H9 (cell line): ENCODE measurements at regions not wholly inside any gene's neighbourhood (a gene's known extent, or its start where the extent isn't known, plus 50 kb on each side); places are given as distances from the start of the nearest gene placed in this dataset.

Experiments
- DNase-seq: peaks from one replicate; pipeline ENCODE4 v3.0.0-alpha.2; 2017
- H2AFZ ChIP-seq: one replicate; pipeline ENCODE4 v1.6.1; 2013; ENCODE audit warnings: mild to moderate bottlenecking, low read length, control low read depth, moderate library complexity
- H2AK5ac ChIP-seq: 2 replicates; pipeline ENCODE4 v1.6.1; 2013; ENCODE audit warnings: low read length, control low read depth, mixed read lengths; ENCODE audit not compliant: insufficient read length
- H2BK120ac ChIP-seq: one replicate; pipeline ENCODE4 v1.6.1; 2013; ENCODE audit warnings: low read depth, mild to moderate bottlenecking, low read length, control low read depth, inconsistent platforms; ENCODE audit not compliant: poor library complexity, severe bottlenecking
- H2BK12ac ChIP-seq: 2 replicates; pipeline ENCODE4 v1.6.1; 2013; ENCODE audit warnings: low read length, control low read depth, mixed read lengths, low read depth; ENCODE audit not compliant: insufficient read length
- H2BK15ac ChIP-seq: 2 replicates; pipeline ENCODE4 v1.6.1; 2013; ENCODE audit warnings: low read depth, low read length, control low read depth
- H2BK20ac ChIP-seq: one replicate; pipeline ENCODE4 v1.6.1; 2013; ENCODE audit warnings: low read depth, mild to moderate bottlenecking, low read length, control low read depth, inconsistent platforms; ENCODE audit not compliant: poor library complexity, severe bottlenecking
- H2BK5ac ChIP-seq: 2 replicates; pipeline ENCODE4 v1.6.1; 2013; ENCODE audit warnings: low read length, control low read depth, mixed read lengths; ENCODE audit not compliant: insufficient read length
- H3K14ac ChIP-seq: 2 replicates; pipeline ENCODE4 v1.6.1; 2013; ENCODE audit warnings: low read length, control low read depth; ENCODE audit not compliant: insufficient read depth
- H3K18ac ChIP-seq: 2 replicates; pipeline ENCODE4 v1.6.1; 2013; ENCODE audit warnings: low read depth, mild to moderate bottlenecking, mixed read lengths, low read length, control low read depth; ENCODE audit not compliant: insufficient read length
- H3K23ac ChIP-seq: 2 replicates; pipeline ENCODE4 v1.6.1; 2013; ENCODE audit warnings: low read length, control low read depth, mixed read lengths, low read depth; ENCODE audit not compliant: insufficient read length
- H3K23me2 ChIP-seq: 2 replicates; pipeline ENCODE4 v1.6.1; 2013; ENCODE audit warnings: low read depth, mild to moderate bottlenecking, mixed read lengths, low read length, control low read depth; ENCODE audit not compliant: insufficient read length, poor library complexity, severe bottlenecking
- H3K27ac ChIP-seq: 2 replicates; pipeline ENCODE4 v1.5.1; 2013; ENCODE audit warnings: low read length, control low read depth, mixed read lengths, low read depth; ENCODE audit not compliant: insufficient read length
- H3K27me3 ChIP-seq: 2 replicates; pipeline ENCODE4 v1.6.1; 2013; ENCODE audit warnings: low read length, control low read depth, inconsistent platforms; ENCODE audit not compliant: insufficient read depth
- H3K4ac ChIP-seq: 2 replicates; pipeline ENCODE4 v1.6.1; 2013; ENCODE audit warnings: low read depth, mild to moderate bottlenecking, control low read depth, inconsistent platforms, low read length, moderate library complexity
- H3K4me1 ChIP-seq: 2 replicates; pipeline ENCODE4 v1.6.1; 2013; ENCODE audit warnings: low read length, control low read depth, inconsistent platforms; ENCODE audit not compliant: insufficient read depth
- H3K4me2 ChIP-seq: 2 replicates; pipeline ENCODE4 v1.6.1; 2013; ENCODE audit warnings: low read length, control low read depth, mixed read lengths; ENCODE audit not compliant: insufficient read length, insufficient read depth
- H3K56ac ChIP-seq: 2 replicates; pipeline ENCODE4 v1.6.1; 2013; ENCODE audit warnings: low read depth, mild to moderate bottlenecking, mixed read lengths, low read length, control low read depth; ENCODE audit not compliant: insufficient read length
- H3K79me1 ChIP-seq: 2 replicates; pipeline ENCODE4 v1.6.1; 2013; ENCODE audit warnings: low read depth, mild to moderate bottlenecking, moderate library complexity, low read length, control low read depth, inconsistent platforms; ENCODE audit not compliant: insufficient read depth, poor library complexity, severe bottlenecking
- H3K79me2 ChIP-seq: 2 replicates; pipeline ENCODE4 v1.6.1; 2013; ENCODE audit warnings: low read length, control low read depth, inconsistent platforms; ENCODE audit not compliant: insufficient read depth
- H3K9ac ChIP-seq: 2 replicates; pipeline ENCODE4 v1.6.1; 2013; ENCODE audit warnings: low read length, control low read depth, mixed read lengths; ENCODE audit not compliant: insufficient read length; ENCODE audit errors: extremely low read depth
- H3K9me3 ChIP-seq: one replicate; pipeline ENCODE4 v1.6.1; 2013; ENCODE audit warnings: low read depth, low read length, inconsistent platforms; ENCODE audit not compliant: control insufficient read depth
- H3T11ph ChIP-seq: one replicate; pipeline ENCODE4 v1.6.1; 2013; ENCODE audit warnings: mild to moderate bottlenecking, low read length, control low read depth, inconsistent platforms
- H4K20me1 ChIP-seq: one replicate; pipeline ENCODE4 v1.6.1; 2013; ENCODE audit not compliant: control insufficient read depth, insufficient read length, insufficient read depth
- H4K5ac ChIP-seq: 2 replicates; pipeline ENCODE4 v1.6.1; 2013; ENCODE audit warnings: low read depth, mild to moderate bottlenecking, mixed read lengths, low read length, control low read depth; ENCODE audit not compliant: insufficient read length
- H4K8ac ChIP-seq: replicated peaks from 2 replicates; pipeline ENCODE4 v1.6.1; 2013; ENCODE audit warnings: low read length, control low read depth, mixed read lengths, low read depth; ENCODE audit not compliant: insufficient read length
- H4K91ac ChIP-seq: 2 replicates; pipeline ENCODE4 v1.6.1; 2013; ENCODE audit warnings: low read depth, mild to moderate bottlenecking, moderate library complexity, mixed read lengths, low read length, control low read depth; ENCODE audit not compliant: insufficient read length
- H3K27ac Mint-ChIP-seq, 3 experiments: 2 replicates in 2 of 3; 3 replicates in 1 of 3; pipeline ENCODE4 v1.8.0; 2020 to 2021; ENCODE audit warnings: mixed read lengths in 3 of 3, mild to moderate bottlenecking in 1 of 3, moderate library complexity in 1 of 3
- H3K27me3 Mint-ChIP-seq: 2 replicates; pipeline ENCODE4 v1.8.0; 2021; ENCODE audit warnings: low read depth, mild to moderate bottlenecking, moderate library complexity, mixed read lengths
- H3K36me3 Mint-ChIP-seq, 3 experiments: 2 replicates in 2 of 3; 3 replicates in 1 of 3; pipeline ENCODE4 v1.8.0; 2020 to 2021; ENCODE audit warnings: low read depth in 3 of 3, mixed read lengths in 3 of 3; ENCODE audit not compliant: insufficient read depth in 1 of 3
- H3K4me1 Mint-ChIP-seq, 2 experiments: 2 replicates each; pipeline ENCODE4 v1.8.0; 2020; ENCODE audit warnings: mixed read lengths in 2 of 2
- H3K4me3 Mint-ChIP-seq, 2 experiments: 2 replicates in 1 of 2; 3 replicates in 1 of 2; pipeline ENCODE4 v1.8.0; 2020 to 2021; ENCODE audit warnings: mild to moderate bottlenecking in 2 of 2, mixed read lengths in 2 of 2, moderate library complexity in 1 of 2
- H3K9me3 Mint-ChIP-seq, 2 experiments: 2 replicates in 1 of 2; 3 replicates in 1 of 2; pipeline ENCODE4 v1.8.0; 2020; ENCODE audit warnings: mild to moderate bottlenecking in 2 of 2, mixed read lengths in 2 of 2, moderate library complexity in 1 of 2
- CTCF ChIP-seq: fragments of 200-600 bp; sonication (generic); conservative IDR thresholded peaks from 3 replicates; pipeline ENCODE4 v1.8.0; 2021; ENCODE audit warnings: antibody characterized with exemption, mild to moderate bottlenecking
- WGBS: extraction: QIAGEN DNeasy Blood & Tissue Kit; methylation state at CpG from one replicate; pipeline ENCODE4 v1.1.7; 2013; ENCODE audit warnings: missing lambda C conversion rate, low lambda C conversion rate, mixed read lengths; ENCODE audit not compliant: insufficient read length; ENCODE audit errors: extremely low coverage; 5-methylcytosine and 5-hydroxymethylcytosine counted together

- no peaks in the 10 kb centered on the region for H3K9me3 ChIP-seq
- no peak overlapping the region for H2AFZ ChIP-seq
- Mint-ChIP-seq H3K9me3 (peaks cover 7 to 9% of the 10 kb centered on the region in 2 experiments; a peak in 4 of 5 replicates), H3K27ac (no peak overlapping the region; a peak in 1 of 7 replicates), H3K36me3 (no peaks in the 10 kb centered on the region), H3K4me3 (no peak overlapping the region), H3K4me1 (no peaks in the 10 kb centered on the region), H3K27me3 (peaks cover 5% of the 10 kb centered on the region; the same call in 1 of the 2 replicates)
- H3K79me2 ChIP-seq: no peaks in the 10 kb centered on the region
- H2AK5ac ChIP-seq: no peak overlapping the region
- no peaks in the 10 kb centered on the region for H3K79me1 ChIP-seq
- no peak overlapping the region for H2BK120ac ChIP-seq
- H3K27ac ChIP-seq: no peak overlapping the region
- H3T11ph ChIP-seq: no peak overlapping the region
- H3K9ac ChIP-seq: no peak overlapping the region
- no CpG with 5 or more reads among the region's 1 CpG for WGBS
- no peak overlapping the region; the same call in 1 of the 2 replicates for H3K14ac ChIP-seq
- H3K18ac ChIP-seq: peak overlapping the region; percentile 37
- no peak overlapping the region for H2BK15ac ChIP-seq
- no peak overlapping the region for H2BK12ac ChIP-seq
- H3K4me2 ChIP-seq: no peak overlapping the region
- H4K5ac ChIP-seq: no peak overlapping the region
- no peak overlapping the region for H4K8ac ChIP-seq
- H3K23ac ChIP-seq: no peak overlapping the region
- no peaks in the 10 kb centered on the region for H4K20me1 ChIP-seq
- no peak overlapping the region for H4K91ac ChIP-seq
- DNase-seq: no peak
- no peaks in the 10 kb centered on the region for H3K4me1 ChIP-seq
- H3K4ac ChIP-seq: no peak overlapping the region
- no peaks in the 10 kb centered on the region for H3K27me3 ChIP-seq
- H2BK5ac ChIP-seq: no peak overlapping the region
- no peak overlapping the region for H2BK20ac ChIP-seq
- H3K23me2 ChIP-seq: no peaks in the 10 kb centered on the region
- no peak overlapping the region for H3K56ac ChIP-seq
- TF ChIP-seq CTCF: no peak
These were observed 137.9 kb downstream of the MAFB start for GRCh38 chr20:40551125-40551530.
